Uterus (tissue), 3 donors: ENCODE measurements at regions not wholly inside any gene's neighbourhood (a gene's known extent, or its start where the extent isn't known, plus 50 kb on each side); places are given as distances from the start of the nearest gene placed in this dataset.

Experiments
- DNase-seq, 2 donors: peaks; one replicate each; pipeline ENCODE4 v3.0.0-alpha.2; 2019 to 2020
- H3K27ac ChIP-seq, 2 donors: fragments of 200-600 bp; sonication (generic); 1 replicate in 1 of 2; 2 replicates in 1 of 2; pipeline ENCODE4 v1.5.1; 2016 to 2018
- H3K27me3 ChIP-seq, 2 donors: fragments of 200-600 bp; sonication (generic); one replicate each; pipeline ENCODE4 v1.5.1; 2018 to 2019; ENCODE audit warnings: control low read depth in 1 of 2
- H3K36me3 ChIP-seq, 2 donors: fragments of 200-600 bp; sonication (generic); one replicate each; pipeline ENCODE4 v1.5.1; 2019; ENCODE audit warnings: control low read depth in 1 of 2
- H3K4me1 ChIP-seq, 2 donors: fragments of 200-600 bp; sonication (generic); one replicate each; pipeline ENCODE4 v1.5.1; 2018 to 2019; ENCODE audit warnings: control low read depth in 1 of 2
- H3K4me3 ChIP-seq, 2 donors: fragments of 200-600 bp; sonication (generic); 1 replicate in 1 of 2; 2 replicates in 1 of 2; pipeline ENCODE4 v1.5.1; 2018 to 2019; ENCODE audit warnings: mild to moderate bottlenecking in 1 of 2
- H3K9me3 ChIP-seq, 2 donors: fragments of 200-600 bp; sonication (generic); one replicate each; pipeline ENCODE4 v1.5.1; 2019; ENCODE audit warnings: control low read depth in 1 of 2
- POLR2A ChIP-seq, 2 donors: fragments of 450-650 bp; IDR thresholded peaks; one replicate each; pipeline ENCODE4 v1.6.1; 2016; ENCODE audit warnings: antibody characterized with exemption in 2 of 2, mild to moderate bottlenecking in 1 of 2, moderate library complexity in 1 of 2
- intact Hi-C: fragments of 100-400 bp; cut with DNase I; formaldehyde crosslinking; loops from one replicate; pipeline ENCODE4 v1.15.1; 2023; ENCODE audit warnings: low total_unique reads
- TF ChIP-seq, protein P1 (sequence below), 4 experiments: fragments of 200-600 bp in 2 of 4; fragments of 450-650 bp in 2 of 4; sonication (generic) in 2 of 4; IDR thresholded peaks; one replicate each; pipeline ENCODE4 v1.5.1; 2016 to 2019; ENCODE audit warnings: antibody characterized with exemption in 4 of 4, mild to moderate bottlenecking in 2 of 4, moderate library complexity in 1 of 4
- donor health status: DM: yes; HTN: yes; CAD: no.

DNA sequence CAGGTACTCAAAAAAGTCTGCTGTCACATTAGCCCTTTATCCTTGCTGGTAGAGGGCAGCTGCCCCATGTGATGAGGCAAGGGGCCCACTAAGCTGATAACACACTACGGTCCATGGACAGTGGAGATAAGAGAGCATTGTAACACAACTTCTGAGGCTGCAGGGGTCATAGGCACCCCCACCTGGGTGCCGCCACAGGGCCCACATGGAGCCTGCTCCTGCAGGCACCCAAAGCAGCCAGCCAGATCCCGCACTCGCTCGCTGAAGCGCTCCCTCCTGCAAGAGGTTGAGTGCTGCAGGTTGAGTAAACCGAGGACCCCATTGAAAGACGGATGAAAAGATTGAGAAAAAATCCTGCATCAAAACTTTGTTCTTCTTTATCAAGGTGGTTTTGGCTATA, 566.3 kb upstream of the NOVA1 start:
- Histone ChIP-seq H3K4me3 (no peak overlapping the region), H3K27ac (no peak overlapping the region), H3K27me3 (no peaks in the 10 kb centered on the region), H3K4me1 (no peaks in the 10 kb centered on the region), H3K9me3 (no peaks in the 10 kb centered on the region), H3K36me3 (peaks cover 0 to 3% of the 10 kb centered on the region in 2 donors)
- TF ChIP-seq, protein P1, sequence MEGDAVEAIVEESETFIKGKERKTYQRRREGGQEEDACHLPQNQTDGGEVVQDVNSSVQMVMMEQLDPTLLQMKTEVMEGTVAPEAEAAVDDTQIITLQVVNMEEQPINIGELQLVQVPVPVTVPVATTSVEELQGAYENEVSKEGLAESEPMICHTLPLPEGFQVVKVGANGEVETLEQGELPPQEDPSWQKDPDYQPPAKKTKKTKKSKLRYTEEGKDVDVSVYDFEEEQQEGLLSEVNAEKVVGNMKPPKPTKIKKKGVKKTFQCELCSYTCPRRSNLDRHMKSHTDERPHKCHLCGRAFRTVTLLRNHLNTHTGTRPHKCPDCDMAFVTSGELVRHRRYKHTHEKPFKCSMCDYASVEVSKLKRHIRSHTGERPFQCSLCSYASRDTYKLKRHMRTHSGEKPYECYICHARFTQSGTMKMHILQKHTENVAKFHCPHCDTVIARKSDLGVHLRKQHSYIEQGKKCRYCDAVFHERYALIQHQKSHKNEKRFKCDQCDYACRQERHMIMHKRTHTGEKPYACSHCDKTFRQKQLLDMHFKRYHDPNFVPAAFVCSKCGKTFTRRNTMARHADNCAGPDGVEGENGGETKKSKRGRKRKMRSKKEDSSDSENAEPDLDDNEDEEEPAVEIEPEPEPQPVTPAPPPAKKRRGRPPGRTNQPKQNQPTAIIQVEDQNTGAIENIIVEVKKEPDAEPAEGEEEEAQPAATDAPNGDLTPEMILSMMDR (IDR thresholded peaks at IDR 0.05), result no peak
- TF ChIP-seq POLR2A (IDR thresholded peaks at IDR 0.05), result no peak
- intact Hi-C loops, result no loop called here
- no peak for DNase-seq

DNA sequence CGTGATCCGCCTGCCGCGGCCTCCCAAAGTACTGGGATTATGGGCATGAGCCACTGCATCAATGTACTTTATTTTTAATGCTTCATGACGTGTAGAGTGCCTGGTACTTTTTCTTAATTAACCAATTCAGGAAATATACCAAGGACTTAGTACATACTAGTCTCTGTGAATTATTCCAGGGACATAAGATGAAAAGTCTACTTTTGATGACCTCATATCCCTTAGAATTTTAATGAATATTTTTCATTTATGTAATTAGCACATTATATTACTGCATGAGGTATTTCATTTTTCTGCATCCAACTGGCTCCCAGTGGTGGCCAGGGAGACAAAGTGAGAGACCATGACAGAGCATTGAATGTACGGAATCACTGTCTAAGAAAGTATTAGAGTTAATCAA, 577.7 kb upstream of the NOVA1 start:
- intact Hi-C loops, result no loop called here
- Histone ChIP-seq H3K27me3 (no peaks in the 10 kb centered on the region), H3K36me3 (no peaks in the 10 kb centered on the region), H3K4me1 (no peaks in the 10 kb centered on the region), H3K27ac (no peak overlapping the region), H3K9me3 (no peaks in the 10 kb centered on the region), H3K4me3 (no peak overlapping the region)
- DNase-seq, result no peak
- TF ChIP-seq, protein P1 (IDR thresholded peaks at IDR 0.05), result no peak

DNA sequence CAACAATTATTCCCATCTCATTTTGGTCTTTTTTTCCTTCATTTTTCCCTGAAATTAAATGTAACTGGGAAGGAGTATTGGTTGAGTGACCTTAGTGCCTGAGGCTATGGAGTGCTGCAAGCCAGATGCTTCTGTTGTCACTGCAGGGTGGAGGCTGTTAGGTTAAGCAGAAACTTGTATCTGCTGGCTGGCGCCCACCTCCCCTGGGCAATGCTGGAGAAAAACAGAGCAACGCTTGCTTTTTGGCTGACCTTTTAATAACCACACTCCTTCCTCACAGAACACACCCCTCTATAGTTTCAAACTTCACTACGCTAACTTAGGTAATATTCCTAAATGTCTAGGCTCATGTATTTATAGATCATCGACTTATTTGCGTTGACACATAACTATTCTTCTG, 583.5 kb upstream of the NOVA1 start:
- H3K27me3 ChIP-seq, result no peaks in the 10 kb centered on the region
- no peak for DNase-seq

DNA sequence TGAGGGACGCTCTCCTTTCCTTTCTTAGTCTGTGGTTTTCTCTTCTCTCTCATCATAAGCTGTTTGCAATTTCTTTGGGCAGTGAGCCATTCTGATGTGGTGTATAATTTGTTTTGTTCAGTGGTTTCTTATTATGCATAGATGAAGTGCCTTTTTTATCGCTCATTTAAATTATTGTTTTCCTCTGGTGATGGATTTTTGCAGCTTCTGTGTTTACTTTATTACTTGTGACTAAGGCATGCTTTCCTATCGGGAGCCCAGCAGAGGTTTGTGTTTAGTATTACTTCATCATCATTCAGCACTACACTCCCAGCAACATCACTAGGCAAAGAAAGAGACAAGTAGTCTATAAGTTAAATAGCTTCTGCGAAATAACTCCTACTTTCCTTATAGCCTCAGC, 586.6 kb upstream of the NOVA1 start:
- no peak for TF ChIP-seq POLR2A (IDR thresholded peaks at IDR 0.05)
- TF ChIP-seq, protein P1 (IDR thresholded peaks at IDR 0.05), result no peak
- Histone ChIP-seq H3K27ac (no peak overlapping the region), H3K36me3 (no peaks in the 10 kb centered on the region), H3K9me3 (no peaks in the 10 kb centered on the region), H3K4me1 (no peaks in the 10 kb centered on the region), H3K4me3 (no peak overlapping the region), H3K27me3 (no peaks in the 10 kb centered on the region)
- intact Hi-C loops, result no loop called here
- no peak for DNase-seq

More for the DNA sequence above, 583.5 kb upstream of the NOVA1 start:
- Histone ChIP-seq H3K27ac (no peak overlapping the region), H3K4me1 (no peaks in the 10 kb centered on the region), H3K36me3 (no peaks in the 10 kb centered on the region), H3K4me3 (no peak overlapping the region), H3K9me3 (no peaks in the 10 kb centered on the region)
- TF ChIP-seq, protein P1 (IDR thresholded peaks at IDR 0.05), result no peak
- TF ChIP-seq POLR2A (IDR thresholded peaks at IDR 0.05), result no peak
- intact Hi-C loops, result no loop called here

DNA sequence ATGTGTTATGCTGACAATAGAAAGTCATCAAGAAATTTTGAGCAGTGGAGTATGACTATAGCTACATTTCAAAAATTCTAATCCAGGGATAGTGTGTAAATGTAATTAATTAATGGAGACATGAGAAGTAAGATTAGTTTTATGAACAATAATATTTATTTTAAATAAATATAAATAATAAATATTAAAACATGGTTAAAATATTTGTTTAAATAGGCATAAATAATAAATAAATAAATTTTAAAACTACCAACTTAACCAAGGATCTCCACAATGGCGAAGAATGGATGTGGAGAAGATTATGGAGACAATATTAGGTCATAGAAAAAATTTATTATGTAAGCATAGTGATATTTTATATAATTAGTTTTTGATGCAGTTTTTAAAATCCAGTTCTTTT, 588.2 kb upstream of the NOVA1 start:
- Histone ChIP-seq H3K4me3 (no peak overlapping the region), H3K36me3 (no peaks in the 10 kb centered on the region), H3K9me3 (no peaks in the 10 kb centered on the region), H3K4me1 (no peaks in the 10 kb centered on the region), H3K27me3 (no peaks in the 10 kb centered on the region), H3K27ac (no peak overlapping the region)
- no peak for DNase-seq
- intact Hi-C loops, result no loop called here
- TF ChIP-seq POLR2A (IDR thresholded peaks at IDR 0.05), result no peak
- TF ChIP-seq, protein P1 (IDR thresholded peaks at IDR 0.05), result no peak
